ENCODE measurements at regions not wholly inside any gene's neighbourhood (a gene's known extent, or its start where the extent isn't known, plus 50 kb on each side); places are given as distances from the start of the nearest gene placed in this dataset.
"Not testable (repeated sequence)": the region's sequence is repeated elsewhere in the genome, so short reads cannot be mapped to it uniquely, and the experiment has no call there.

- Mint-ChIP-seq H3K36me3 (ENCODE audit: unreplicated experiment) (no peaks in the 10 kb centered on the region), H3K4me1 (ENCODE audit: unreplicated experiment) (no peaks in the 10 kb centered on the region), H3K27ac (ENCODE audit: unreplicated experiment) (no peak overlapping the region), H3K4me3 (ENCODE audit: unreplicated experiment) (no peak overlapping the region), H3K27me3 (ENCODE audit: unreplicated experiment) (peaks cover 37% of the 10 kb centered on the region), H3K9me3 (ENCODE audit: unreplicated experiment) (no peaks in the 10 kb centered on the region)
- no peak for TF ChIP-seq CTCF (IDR thresholded peaks at IDR 0.05)
- DNase-seq (ENCODE audit: extremely low spot score, unreplicated experiment): no peak
Measured at GRCh38 chr5:66284588-66285342, 140.7 kb downstream of the SREK1 start.

GRCh38 chr5:66285343-66285922, 141.3 kb downstream of the SREK1 start:
- Mint-ChIP-seq H3K36me3 (ENCODE audit: unreplicated experiment) (no peaks in the 10 kb centered on the region), H3K4me3 (ENCODE audit: unreplicated experiment) (no peak overlapping the region), H3K9me3 (ENCODE audit: unreplicated experiment) (no peaks in the 10 kb centered on the region), H3K27me3 (ENCODE audit: unreplicated experiment) (peaks cover 37% of the 10 kb centered on the region), H3K4me1 (ENCODE audit: unreplicated experiment) (no peaks in the 10 kb centered on the region), H3K27ac (ENCODE audit: unreplicated experiment) (no peak overlapping the region)
- TF ChIP-seq CTCF (IDR thresholded peaks at IDR 0.05): no peak
- no peak for DNase-seq (ENCODE audit: extremely low spot score, unreplicated experiment)

DNA sequence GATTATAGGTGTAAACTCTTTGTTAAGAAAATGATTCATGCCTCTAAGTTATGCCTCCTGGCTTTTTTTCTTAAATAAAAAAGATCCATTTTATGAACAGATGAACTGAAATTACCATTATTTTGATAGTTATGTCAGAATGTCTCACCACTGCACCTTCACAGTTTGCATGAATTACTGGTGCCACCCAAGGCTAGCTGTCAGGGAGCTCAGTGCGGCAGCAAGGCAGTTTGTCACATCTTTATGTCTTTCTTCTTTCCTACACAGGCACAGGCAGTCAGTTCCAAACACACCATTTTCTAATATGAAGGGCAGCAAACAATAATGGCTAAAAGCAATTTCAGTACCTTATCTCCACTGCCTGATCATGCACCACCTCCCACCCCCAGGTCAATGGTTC, 147.7 kb downstream of the SREK1 start:
- Mint-ChIP-seq H3K4me1 (ENCODE audit: unreplicated experiment) (no peaks in the 10 kb centered on the region), H3K27me3 (ENCODE audit: unreplicated experiment) (peaks cover 36% of the 10 kb centered on the region), H3K27ac (ENCODE audit: unreplicated experiment) (no peak overlapping the region), H3K36me3 (ENCODE audit: unreplicated experiment) (no peaks in the 10 kb centered on the region), H3K4me3 (ENCODE audit: unreplicated experiment) (no peak overlapping the region), H3K9me3 (ENCODE audit: unreplicated experiment) (no peaks in the 10 kb centered on the region)
- no peak for TF ChIP-seq CTCF (IDR thresholded peaks at IDR 0.05)
- no peak for DNase-seq (ENCODE audit: extremely low spot score, unreplicated experiment)

DNA sequence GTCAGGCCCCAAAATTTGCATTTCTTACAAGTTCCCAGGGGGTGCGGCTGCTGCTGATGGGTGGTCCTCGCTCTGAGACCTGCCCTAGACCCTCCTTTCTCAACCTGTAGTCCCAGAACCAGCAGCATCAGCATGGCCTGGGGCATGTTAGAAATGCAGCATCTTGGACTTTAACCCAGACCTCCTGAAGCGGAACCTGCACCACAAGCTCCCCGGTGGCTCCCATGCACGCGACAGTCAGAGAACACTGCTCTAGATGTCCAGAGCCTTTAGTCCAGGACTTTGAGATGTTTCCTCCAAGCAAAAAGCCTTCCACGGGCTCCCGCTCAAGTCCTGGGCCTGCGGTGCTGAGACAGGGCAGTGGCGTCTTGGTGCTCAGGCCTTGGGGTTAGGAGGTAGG, 149.8 kb downstream of the SREK1 start:
- not testable (repeated sequence) for H3K4me1 Mint-ChIP-seq (ENCODE audit: unreplicated experiment); H3K36me3 Mint-ChIP-seq (ENCODE audit: unreplicated experiment); DNase-seq (ENCODE audit: extremely low spot score, unreplicated experiment); H3K9me3 Mint-ChIP-seq (ENCODE audit: unreplicated experiment); H3K27ac Mint-ChIP-seq (ENCODE audit: unreplicated experiment); H3K4me3 Mint-ChIP-seq (ENCODE audit: unreplicated experiment)
- peaks cover 43% of the 10 kb centered on the region for H3K27me3 Mint-ChIP-seq (ENCODE audit: unreplicated experiment)

DNA sequence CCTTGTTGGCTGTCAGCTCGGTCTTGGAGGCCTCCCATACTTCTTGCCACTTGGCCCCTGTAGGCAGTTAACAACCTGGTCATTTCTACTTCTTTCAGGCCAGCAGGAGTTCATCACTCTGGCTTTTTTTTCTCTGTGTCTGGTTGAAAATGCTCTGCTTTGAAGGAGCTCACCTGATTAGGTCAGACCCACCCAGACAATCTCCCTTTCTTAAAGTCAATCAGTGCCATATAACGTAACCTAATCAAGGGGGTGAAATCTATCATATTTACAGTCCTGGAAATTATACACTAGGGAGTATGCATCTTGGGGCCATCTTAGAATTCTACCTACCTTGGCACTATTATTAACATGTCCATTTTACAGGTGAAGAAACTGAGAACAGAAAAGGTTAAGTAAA, 155.4 kb downstream of the SREK1 start:
- peaks cover 32% of the 10 kb centered on the region for H3K27me3 Mint-ChIP-seq (ENCODE audit: unreplicated experiment)
- no peaks in the 10 kb centered on the region for H3K36me3 Mint-ChIP-seq (ENCODE audit: unreplicated experiment)
- no peak overlapping the region for H3K4me3 Mint-ChIP-seq (ENCODE audit: unreplicated experiment)

More for the DNA sequence above, 155.4 kb downstream of the SREK1 start:
- no peaks in the 10 kb centered on the region for H3K4me1 Mint-ChIP-seq (ENCODE audit: unreplicated experiment)
- H3K9me3 Mint-ChIP-seq (ENCODE audit: unreplicated experiment): no peaks in the 10 kb centered on the region
- no peak for DNase-seq (ENCODE audit: extremely low spot score, unreplicated experiment)
- TF ChIP-seq CTCF (IDR thresholded peaks at IDR 0.05): no peak
- no peak overlapping the region for H3K27ac Mint-ChIP-seq (ENCODE audit: unreplicated experiment)
